ENCODE measurements at regions not wholly inside any gene's neighbourhood (a gene's known extent, or its start where the extent isn't known, plus 50 kb on each side); places are given as distances from the start of the nearest gene placed in this dataset.

DNA sequence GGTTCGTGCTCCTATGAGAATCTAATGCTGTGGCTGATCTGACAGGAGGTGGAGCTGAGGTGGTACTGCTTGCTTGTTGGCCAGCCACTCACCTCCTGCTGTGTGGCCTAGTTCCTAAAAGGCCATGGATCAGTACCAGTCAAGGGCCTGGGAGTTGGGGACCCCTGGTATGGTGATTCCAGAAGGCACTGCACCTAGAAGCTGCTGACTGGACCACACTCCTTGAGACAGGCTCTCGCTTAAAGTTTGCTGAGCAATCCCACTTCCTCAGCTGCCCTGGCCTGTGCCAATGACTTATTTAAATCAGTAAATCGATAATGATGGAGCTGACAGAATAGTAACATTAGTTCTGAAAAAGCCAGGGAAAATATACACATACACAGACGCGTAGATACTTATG lies 98.6 kb upstream of the LYZL2 start:
- H3K56ac ChIP-seq (ENCODE audit: insufficient read length, low read depth, low read length): no peak overlapping the region
- no peak overlapping the region for H4K91ac ChIP-seq (ENCODE audit: insufficient read length, low read depth, low read length)
- peaks cover 5% of the 10 kb centered on the region in 2 experiments for H3K4me1 Mint-ChIP-seq
- no peak overlapping the region for H3K4me2 ChIP-seq (ENCODE audit: insufficient read depth, insufficient read length, low read length)
- H3K27me3 Mint-ChIP-seq (ENCODE audit: low read depth): peaks cover 3% of the 10 kb centered on the region
- no peak overlapping the region for H4K5ac ChIP-seq (ENCODE audit: insufficient read length, low read depth, low read length)
- H2BK5ac ChIP-seq (ENCODE audit: insufficient read length, low read length): no peak overlapping the region
- no peak overlapping the region for H3K4me3 Mint-ChIP-seq
- no CpG with 5 or more reads among the region's 5 CpGs for WGBS (ENCODE audit: extremely low coverage, insufficient read length, low lambda C conversion rate)
- no peaks in the 10 kb centered on the region for H3K27me3 ChIP-seq (ENCODE audit: insufficient read depth, low read length)
- H2AFZ ChIP-seq (ENCODE audit: low read length): no peak overlapping the region
- no peaks in the 10 kb centered on the region for H3K79me1 ChIP-seq (ENCODE audit: insufficient read depth, low read depth, low read length, poor library complexity, severe bottlenecking)
- H3K14ac ChIP-seq (ENCODE audit: insufficient read depth, low read length): no peak overlapping the region
- no peaks in the 10 kb centered on the region for H4K20me1 ChIP-seq (ENCODE audit: control insufficient read depth, insufficient read depth, insufficient read length)
- no peaks in the 10 kb centered on the region for H3K23me2 ChIP-seq (ENCODE audit: insufficient read length, low read depth, low read length, poor library complexity, severe bottlenecking)
- no peaks in the 10 kb centered on the region for H3K79me2 ChIP-seq (ENCODE audit: insufficient read depth, low read length)
- H3K23ac ChIP-seq (ENCODE audit: insufficient read length, low read depth, low read length): no peak overlapping the region
- H3T11ph ChIP-seq (ENCODE audit: low read length): no peak overlapping the region
- H3K36me3 Mint-ChIP-seq (ENCODE audit: insufficient read depth in 1 of 3, low read depth in 3 of 3): no peaks in the 10 kb centered on the region; a peak in 1 of 7 replicates
- no peak overlapping the region for H2BK15ac ChIP-seq (ENCODE audit: low read depth, low read length)
- TF ChIP-seq, protein P1, sequence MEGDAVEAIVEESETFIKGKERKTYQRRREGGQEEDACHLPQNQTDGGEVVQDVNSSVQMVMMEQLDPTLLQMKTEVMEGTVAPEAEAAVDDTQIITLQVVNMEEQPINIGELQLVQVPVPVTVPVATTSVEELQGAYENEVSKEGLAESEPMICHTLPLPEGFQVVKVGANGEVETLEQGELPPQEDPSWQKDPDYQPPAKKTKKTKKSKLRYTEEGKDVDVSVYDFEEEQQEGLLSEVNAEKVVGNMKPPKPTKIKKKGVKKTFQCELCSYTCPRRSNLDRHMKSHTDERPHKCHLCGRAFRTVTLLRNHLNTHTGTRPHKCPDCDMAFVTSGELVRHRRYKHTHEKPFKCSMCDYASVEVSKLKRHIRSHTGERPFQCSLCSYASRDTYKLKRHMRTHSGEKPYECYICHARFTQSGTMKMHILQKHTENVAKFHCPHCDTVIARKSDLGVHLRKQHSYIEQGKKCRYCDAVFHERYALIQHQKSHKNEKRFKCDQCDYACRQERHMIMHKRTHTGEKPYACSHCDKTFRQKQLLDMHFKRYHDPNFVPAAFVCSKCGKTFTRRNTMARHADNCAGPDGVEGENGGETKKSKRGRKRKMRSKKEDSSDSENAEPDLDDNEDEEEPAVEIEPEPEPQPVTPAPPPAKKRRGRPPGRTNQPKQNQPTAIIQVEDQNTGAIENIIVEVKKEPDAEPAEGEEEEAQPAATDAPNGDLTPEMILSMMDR (conservative IDR thresholded peaks at IDR 0.05): no peak
- no peak for DNase-seq
- H3K9ac ChIP-seq (ENCODE audit: extremely low read depth, insufficient read length, low read length): no peak overlapping the region
- no peaks in the 10 kb centered on the region; the same call in 1 of the 2 replicates for H3K4me1 ChIP-seq (ENCODE audit: insufficient read depth, low read length)
- no peak overlapping the region for H3K27ac ChIP-seq (ENCODE audit: insufficient read length, low read depth, low read length)
- no peak overlapping the region for H3K27ac Mint-ChIP-seq
- no peak overlapping the region for H2AK5ac ChIP-seq (ENCODE audit: insufficient read length, low read length)
- no peak overlapping the region for H4K8ac ChIP-seq (replicated peaks; ENCODE audit: insufficient read length, low read depth, low read length)
- no peaks in the 10 kb centered on the region; a peak in 1 of 5 replicates for H3K9me3 Mint-ChIP-seq
- H2BK12ac ChIP-seq (ENCODE audit: insufficient read length, low read depth, low read length): no peak overlapping the region
- H2BK20ac ChIP-seq (ENCODE audit: low read depth, low read length, poor library complexity, severe bottlenecking): no peak overlapping the region
- H3K9me3 ChIP-seq (ENCODE audit: control insufficient read depth, low read depth, low read length): no peaks in the 10 kb centered on the region
- H3K4ac ChIP-seq (ENCODE audit: low read depth, low read length): no peak overlapping the region
- no peak overlapping the region for H2BK120ac ChIP-seq (ENCODE audit: low read depth, low read length, poor library complexity, severe bottlenecking)
- H3K18ac ChIP-seq (ENCODE audit: insufficient read length, low read depth, low read length): no peak overlapping the region

Data from H9 (cell line).